Uterus (tissue), 3 donors: ENCODE measurements at regions not wholly inside any gene's neighbourhood (a gene's known extent, or its start where the extent isn't known, plus 50 kb on each side); places are given as distances from the start of the nearest gene placed in this dataset.

Experiments
- DNase-seq, 2 donors: peaks; one replicate each; pipeline ENCODE4 v3.0.0-alpha.2; 2019 to 2020
- H3K27ac ChIP-seq, 2 donors: fragments of 200-600 bp; sonication (generic); 1 replicate in 1 of 2; 2 replicates in 1 of 2; pipeline ENCODE4 v1.5.1; 2016 to 2018
- H3K27me3 ChIP-seq, 2 donors: fragments of 200-600 bp; sonication (generic); one replicate each; pipeline ENCODE4 v1.5.1; 2018 to 2019; ENCODE audit warnings: control low read depth in 1 of 2
- H3K36me3 ChIP-seq, 2 donors: fragments of 200-600 bp; sonication (generic); one replicate each; pipeline ENCODE4 v1.5.1; 2019; ENCODE audit warnings: control low read depth in 1 of 2
- H3K4me1 ChIP-seq, 2 donors: fragments of 200-600 bp; sonication (generic); one replicate each; pipeline ENCODE4 v1.5.1; 2018 to 2019; ENCODE audit warnings: control low read depth in 1 of 2
- H3K4me3 ChIP-seq, 2 donors: fragments of 200-600 bp; sonication (generic); 1 replicate in 1 of 2; 2 replicates in 1 of 2; pipeline ENCODE4 v1.5.1; 2018 to 2019; ENCODE audit warnings: mild to moderate bottlenecking in 1 of 2
- H3K9me3 ChIP-seq, 2 donors: fragments of 200-600 bp; sonication (generic); one replicate each; pipeline ENCODE4 v1.5.1; 2019; ENCODE audit warnings: control low read depth in 1 of 2
- POLR2A ChIP-seq, 2 donors: fragments of 450-650 bp; IDR thresholded peaks; one replicate each; pipeline ENCODE4 v1.6.1; 2016; ENCODE audit warnings: antibody characterized with exemption in 2 of 2, mild to moderate bottlenecking in 1 of 2, moderate library complexity in 1 of 2
- intact Hi-C: fragments of 100-400 bp; cut with DNase I; formaldehyde crosslinking; loops from one replicate; pipeline ENCODE4 v1.15.1; 2023; ENCODE audit warnings: low total_unique reads
- TF ChIP-seq, protein P1 (sequence below), 4 experiments: fragments of 200-600 bp in 2 of 4; fragments of 450-650 bp in 2 of 4; sonication (generic) in 2 of 4; IDR thresholded peaks; one replicate each; pipeline ENCODE4 v1.5.1; 2016 to 2019; ENCODE audit warnings: antibody characterized with exemption in 4 of 4, mild to moderate bottlenecking in 2 of 4, moderate library complexity in 1 of 4
- donor health status: DM: yes; HTN: yes; CAD: no.

DNA sequence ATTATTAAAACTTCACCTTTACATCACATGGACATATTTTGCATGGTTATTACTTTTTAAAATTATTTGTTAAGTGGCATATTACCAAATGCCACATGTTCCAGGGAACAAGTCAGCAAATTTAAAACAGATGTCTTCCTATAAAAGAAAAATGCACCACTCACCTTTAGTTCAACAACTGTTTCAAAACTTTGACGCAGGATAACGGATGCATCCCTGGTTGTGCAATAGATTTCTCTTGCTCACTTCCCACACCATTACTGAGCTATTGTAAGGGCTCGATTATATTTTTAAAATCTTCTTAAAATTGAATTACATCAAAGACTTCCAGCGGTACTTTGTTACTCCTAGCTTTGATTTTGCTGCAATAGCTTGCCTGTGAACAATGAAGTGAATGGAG lies 93.0 kb upstream of the ARHGAP24 start:
- H3K27ac ChIP-seq = no peak overlapping the region
- no peak for DNase-seq
- no peak overlapping the region for H3K4me3 ChIP-seq
- H3K36me3 ChIP-seq = no peaks in the 10 kb centered on the region
- intact Hi-C loops = no loop called here
- no peaks in the 10 kb centered on the region for H3K27me3 ChIP-seq
- no peaks in the 10 kb centered on the region for H3K4me1 ChIP-seq
- no peak for TF ChIP-seq POLR2A (IDR thresholded peaks at IDR 0.05)
- TF ChIP-seq, protein P1, sequence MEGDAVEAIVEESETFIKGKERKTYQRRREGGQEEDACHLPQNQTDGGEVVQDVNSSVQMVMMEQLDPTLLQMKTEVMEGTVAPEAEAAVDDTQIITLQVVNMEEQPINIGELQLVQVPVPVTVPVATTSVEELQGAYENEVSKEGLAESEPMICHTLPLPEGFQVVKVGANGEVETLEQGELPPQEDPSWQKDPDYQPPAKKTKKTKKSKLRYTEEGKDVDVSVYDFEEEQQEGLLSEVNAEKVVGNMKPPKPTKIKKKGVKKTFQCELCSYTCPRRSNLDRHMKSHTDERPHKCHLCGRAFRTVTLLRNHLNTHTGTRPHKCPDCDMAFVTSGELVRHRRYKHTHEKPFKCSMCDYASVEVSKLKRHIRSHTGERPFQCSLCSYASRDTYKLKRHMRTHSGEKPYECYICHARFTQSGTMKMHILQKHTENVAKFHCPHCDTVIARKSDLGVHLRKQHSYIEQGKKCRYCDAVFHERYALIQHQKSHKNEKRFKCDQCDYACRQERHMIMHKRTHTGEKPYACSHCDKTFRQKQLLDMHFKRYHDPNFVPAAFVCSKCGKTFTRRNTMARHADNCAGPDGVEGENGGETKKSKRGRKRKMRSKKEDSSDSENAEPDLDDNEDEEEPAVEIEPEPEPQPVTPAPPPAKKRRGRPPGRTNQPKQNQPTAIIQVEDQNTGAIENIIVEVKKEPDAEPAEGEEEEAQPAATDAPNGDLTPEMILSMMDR (IDR thresholded peaks at IDR 0.05) = no peak
- no peaks in the 10 kb centered on the region for H3K9me3 ChIP-seq

DNA sequence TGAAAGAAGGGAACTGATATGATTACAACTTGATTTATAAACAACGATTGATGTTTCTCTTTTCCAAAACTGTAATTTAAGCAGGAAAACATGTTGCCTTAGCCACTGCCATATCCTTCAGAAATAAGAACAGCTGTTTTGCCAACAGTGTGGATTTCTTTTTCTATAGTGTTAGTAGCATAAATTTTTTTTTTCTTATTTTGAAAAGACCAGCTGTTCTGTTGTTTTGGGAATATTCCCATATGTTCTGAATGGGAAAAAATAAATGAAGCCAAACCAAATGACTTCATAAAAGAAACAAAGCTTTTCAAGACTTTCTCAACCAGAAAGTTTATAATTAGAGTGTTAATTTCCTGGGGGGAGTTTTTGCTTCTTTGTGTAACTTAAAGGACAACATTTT lies 83.9 kb upstream of the ARHGAP24 start:
- Histone ChIP-seq H3K27ac (no peak overlapping the region), H3K4me3 (no peak overlapping the region), H3K36me3 (no peaks in the 10 kb centered on the region), H3K4me1 (no peaks in the 10 kb centered on the region), H3K9me3 (no peaks in the 10 kb centered on the region), H3K27me3 (no peaks in the 10 kb centered on the region)
- intact Hi-C loops = no loop called here
- no peak for DNase-seq
- TF ChIP-seq POLR2A (IDR thresholded peaks at IDR 0.05) = no peak

DNA sequence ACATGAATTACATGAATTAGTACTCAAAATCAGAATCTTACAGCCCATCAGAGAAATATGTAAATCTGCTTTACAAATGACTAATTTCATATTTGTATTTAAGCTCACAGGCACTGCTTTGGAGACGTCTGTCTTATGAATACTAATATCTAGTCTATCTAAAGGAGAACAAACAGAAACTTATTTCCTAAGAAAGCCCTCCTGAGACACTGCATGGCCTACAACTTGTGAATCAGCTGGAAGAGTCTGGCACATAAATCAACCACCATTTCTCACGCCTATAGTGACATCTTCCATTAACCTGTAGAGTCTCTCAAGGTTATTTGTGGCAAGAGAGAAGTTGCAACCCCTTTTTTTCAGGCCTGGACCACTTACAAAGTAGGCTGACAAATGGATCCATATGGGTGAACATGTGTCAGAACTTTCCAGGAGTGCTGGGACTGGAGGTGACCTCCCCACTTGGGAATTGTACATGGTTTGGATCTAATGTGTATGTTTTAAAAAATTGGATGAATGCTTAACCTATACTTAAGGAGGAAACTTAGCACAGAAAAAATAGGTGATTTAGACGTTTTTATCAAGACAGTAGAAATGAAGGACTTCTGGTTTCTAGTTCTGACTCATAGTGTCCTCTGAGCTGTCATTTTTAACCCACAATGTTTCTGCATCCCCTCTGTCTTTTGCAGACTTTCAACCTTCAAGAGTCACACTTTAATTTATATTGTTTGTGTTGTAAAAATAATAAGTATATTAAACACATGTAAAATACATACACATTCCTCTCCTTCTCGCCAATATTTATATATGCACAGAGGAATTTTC lies 83.2 kb upstream of the ARHGAP24 start:
- no peak overlapping the region for H3K4me3 ChIP-seq

DNA sequence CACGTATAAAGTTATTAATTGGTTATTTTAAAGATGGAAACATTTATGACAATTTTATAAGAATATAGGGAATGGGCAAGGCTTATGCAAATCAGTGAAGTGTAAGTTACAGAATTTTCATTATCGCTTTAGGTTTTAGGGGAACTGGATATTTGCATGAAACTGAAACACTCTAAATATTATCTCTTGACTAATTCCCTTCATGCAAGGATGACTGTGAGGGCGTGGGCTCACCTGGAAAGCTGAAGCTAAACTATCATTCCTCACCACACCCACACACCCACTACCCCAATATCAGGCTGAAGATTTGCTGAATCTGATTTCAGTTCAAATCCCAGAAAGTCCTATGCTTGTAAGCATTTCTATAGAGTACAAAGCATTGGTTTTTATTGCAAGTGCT lies 81.7 kb upstream of the ARHGAP24 start:
- Histone ChIP-seq H3K27ac (no peak overlapping the region), H3K36me3 (no peaks in the 10 kb centered on the region), H3K4me1 (no peaks in the 10 kb centered on the region), H3K4me3 (no peak overlapping the region), H3K27me3 (no peaks in the 10 kb centered on the region), H3K9me3 (no peaks in the 10 kb centered on the region)
- no peak for TF ChIP-seq POLR2A (IDR thresholded peaks at IDR 0.05)
- TF ChIP-seq, protein P1 (IDR thresholded peaks at IDR 0.05) = no peak
- intact Hi-C loops = no loop called here
- DNase-seq = no peak

More for the DNA sequence above, 83.2 kb upstream of the ARHGAP24 start:
- Histone ChIP-seq H3K4me1 (no peaks in the 10 kb centered on the region), H3K36me3 (no peaks in the 10 kb centered on the region), H3K9me3 (no peaks in the 10 kb centered on the region), H3K27ac (no peak overlapping the region), H3K27me3 (no peaks in the 10 kb centered on the region)
- TF ChIP-seq POLR2A (IDR thresholded peaks at IDR 0.05) = no peak
- TF ChIP-seq, protein P1 (IDR thresholded peaks at IDR 0.05) = no peak
- DNase-seq = no peak
- intact Hi-C loops = no loop called here

DNA sequence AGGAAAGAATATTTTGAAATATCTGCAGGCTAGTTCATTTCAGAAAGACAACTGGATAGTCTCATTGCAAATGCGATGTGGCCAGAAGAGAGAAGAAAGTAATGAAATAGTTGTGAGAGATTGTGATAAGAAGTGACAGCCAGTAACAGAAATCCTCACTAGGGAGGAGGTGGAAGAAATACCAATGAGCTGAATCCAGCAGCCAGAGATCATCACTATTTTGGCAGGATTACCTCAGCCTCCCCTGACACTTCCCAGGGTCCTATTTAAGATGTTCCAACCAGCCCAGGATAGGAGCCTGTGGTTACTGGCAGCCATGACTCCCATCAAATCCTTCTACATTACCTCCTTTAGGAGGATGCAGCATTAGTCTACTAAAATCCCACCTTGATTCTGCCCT lies 76.7 kb upstream of the ARHGAP24 start:
- no peak for TF ChIP-seq POLR2A (IDR thresholded peaks at IDR 0.05)
- TF ChIP-seq, protein P1 (IDR thresholded peaks at IDR 0.05) = no peak
- intact Hi-C loops = no loop called here
- peak overlapping the region in 1 of 2 donors; percentile 34 for H3K27ac ChIP-seq
- DNase-seq = peak; percentile 16 to 31
- H3K9me3 ChIP-seq = no peaks in the 10 kb centered on the region
- H3K27me3 ChIP-seq = no peaks in the 10 kb centered on the region
- H3K36me3 ChIP-seq = no peaks in the 10 kb centered on the region
- H3K4me1 ChIP-seq = no peaks in the 10 kb centered on the region
- H3K4me3 ChIP-seq = no peak overlapping the region
